ENCODE measurements at regions not wholly inside any gene's neighbourhood (a gene's known extent, or its start where the extent isn't known, plus 50 kb on each side); places are given as distances from the start of the nearest gene placed in this dataset.

DNA sequence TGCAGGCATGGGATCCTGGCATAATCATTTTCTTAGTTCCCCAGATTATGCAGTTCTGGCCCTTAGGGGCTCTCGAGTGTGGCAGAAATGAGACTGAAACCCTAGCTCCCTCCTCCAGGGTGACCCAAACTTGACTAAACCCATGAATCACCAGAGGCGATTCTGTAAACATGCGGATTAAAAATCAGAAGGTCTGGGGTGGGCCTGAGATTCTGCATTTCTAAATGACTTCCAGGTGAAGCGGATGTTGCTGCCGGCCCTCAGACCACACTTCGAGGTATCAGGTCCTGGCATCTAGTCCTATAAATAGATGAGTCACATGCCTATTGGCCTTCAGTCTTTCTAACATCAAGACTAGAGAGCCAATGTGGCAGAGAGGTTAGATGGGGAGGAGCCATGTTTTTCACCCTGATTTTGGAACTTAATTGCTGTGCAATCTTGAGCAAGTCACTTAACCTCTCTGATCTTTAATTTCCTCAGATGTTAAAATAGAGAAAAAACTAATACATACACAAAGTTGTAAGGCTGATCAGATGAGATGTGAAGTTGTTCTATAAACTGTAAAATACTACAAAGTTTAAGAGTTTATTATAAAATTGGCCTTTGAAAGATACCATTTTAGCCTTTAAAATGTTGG lies 431.2 kb downstream of the FOXO1 start:
- in situ Hi-C loops (cut with HindIII; ENCODE audit: low sequenced_read_pairs), result no loop called here

DNA sequence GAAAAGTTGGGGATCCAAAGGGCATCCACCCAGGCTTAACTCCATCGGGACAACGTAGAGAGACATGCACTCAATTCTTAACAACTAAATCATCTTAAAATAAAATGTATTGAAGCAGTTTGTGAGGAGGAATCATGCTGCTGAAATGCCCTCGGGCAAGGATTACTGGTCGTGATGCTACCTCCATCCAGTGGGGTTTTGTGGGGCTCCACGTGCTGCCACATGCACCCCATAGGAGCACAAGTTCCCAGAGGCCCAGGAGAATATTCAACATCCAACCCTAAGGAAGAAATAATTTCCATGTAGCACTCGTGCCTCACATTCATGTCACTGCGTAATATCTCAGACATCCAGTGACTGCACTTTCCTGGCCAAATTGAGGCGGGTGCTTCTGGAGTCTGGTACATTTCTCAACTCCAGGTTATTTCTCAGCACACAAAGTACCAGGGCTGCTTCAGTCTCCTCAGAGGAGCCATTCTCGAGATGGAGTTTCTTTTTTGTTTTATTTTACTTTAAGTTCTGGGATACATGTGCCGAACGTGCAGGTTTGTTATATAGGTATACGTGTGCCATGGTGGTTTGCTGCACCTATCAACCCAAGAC lies 429.8 kb downstream of the FOXO1 start:
- in situ Hi-C loops (cut with HindIII; ENCODE audit: low sequenced_read_pairs), result no loop called here

DNA sequence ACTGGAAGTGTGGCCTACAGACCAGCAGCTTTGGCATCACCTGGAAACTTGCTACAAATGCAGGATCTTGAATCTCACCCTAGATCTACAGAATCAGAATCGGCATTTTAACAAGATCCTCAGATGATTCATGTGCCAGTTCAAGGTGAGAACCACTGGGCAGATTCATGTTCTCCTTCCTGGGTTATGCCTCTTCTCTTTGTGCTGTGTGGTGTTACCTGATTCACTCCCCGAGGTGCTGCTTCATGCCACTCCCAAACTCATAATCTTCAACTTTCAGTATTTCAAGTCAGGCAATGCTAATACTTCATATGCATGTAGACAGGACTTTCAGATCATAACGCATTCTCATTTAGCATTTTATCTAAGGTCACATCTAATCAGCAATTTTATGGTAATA lies 427.7 kb downstream of the FOXO1 start:
- in situ Hi-C loops (cut with HindIII; ENCODE audit: low sequenced_read_pairs), result no loop called here

DNA sequence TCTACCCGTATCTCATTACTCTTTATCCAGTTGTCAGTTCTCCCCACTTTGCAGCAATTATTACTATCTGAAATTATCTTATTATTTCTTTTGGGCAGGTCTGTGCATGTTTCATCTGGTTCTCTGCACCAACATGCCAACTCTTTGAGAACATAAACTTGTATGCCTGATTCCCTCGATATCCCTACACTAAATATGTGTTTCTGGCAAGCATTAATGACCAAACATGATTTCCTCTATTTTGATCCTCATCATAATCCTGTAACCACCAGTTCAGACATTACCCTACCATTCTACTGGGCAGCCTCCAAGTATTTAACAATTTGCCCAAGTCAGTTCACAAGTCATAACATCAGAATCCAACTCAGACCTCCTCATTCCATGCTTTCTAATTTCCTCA lies 426.1 kb downstream of the FOXO1 start:
- in situ Hi-C loops (cut with HindIII; ENCODE audit: low sequenced_read_pairs), result no loop called here

DNA sequence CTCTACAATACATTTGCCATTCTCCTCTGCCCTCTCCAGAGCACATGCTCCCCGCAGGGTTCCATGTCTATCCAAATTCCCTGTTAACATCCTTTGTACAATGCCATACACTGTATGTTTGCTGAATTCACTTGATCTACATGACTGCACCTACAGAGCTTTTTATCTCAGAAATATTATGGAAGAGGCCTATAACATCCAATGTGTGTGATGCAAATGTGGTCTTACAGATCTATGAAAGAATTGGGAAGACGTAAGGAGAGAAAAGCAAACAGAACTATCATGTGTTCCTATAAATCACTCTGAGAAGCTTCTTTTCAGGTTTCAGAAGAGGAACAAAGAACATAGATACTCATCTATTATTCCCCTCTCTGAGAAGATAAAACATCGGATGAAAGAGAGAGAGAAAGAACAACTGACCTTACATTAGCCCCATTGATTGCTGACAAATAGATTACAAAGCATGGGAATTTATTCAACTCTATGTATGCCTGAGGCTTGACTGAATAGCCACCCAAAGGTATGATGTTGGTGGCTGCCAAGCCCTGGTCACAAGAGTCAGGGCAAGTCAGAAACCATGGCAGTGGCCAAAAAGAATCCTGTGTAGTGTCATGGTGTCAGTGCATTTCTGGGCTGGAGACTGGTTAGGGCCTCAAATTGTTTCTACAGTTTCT lies 425.2 kb downstream of the FOXO1 start:
- in situ Hi-C loops (cut with HindIII; ENCODE audit: low sequenced_read_pairs), result no loop called here

DNA sequence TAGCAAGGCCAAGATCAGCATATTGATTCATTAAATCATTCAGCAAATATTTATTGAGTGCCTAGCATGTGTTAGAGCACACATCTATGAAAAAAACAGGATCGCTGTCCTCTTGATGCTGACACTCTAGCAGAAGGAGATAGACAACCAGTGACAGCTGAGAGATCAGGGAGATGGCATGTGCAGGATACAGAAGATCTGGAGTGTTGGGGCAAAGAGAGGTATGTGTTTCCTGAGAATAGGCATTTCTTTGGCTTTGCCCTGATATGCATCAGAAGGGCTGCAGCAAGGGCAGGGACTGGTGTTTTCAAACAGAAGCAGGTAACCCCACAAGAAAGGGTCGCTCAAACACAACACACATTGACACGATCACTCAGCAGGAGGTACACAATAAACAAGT lies 423.4 kb downstream of the FOXO1 start:
- in situ Hi-C loops (cut with HindIII; ENCODE audit: low sequenced_read_pairs), result no loop called here

DNA sequence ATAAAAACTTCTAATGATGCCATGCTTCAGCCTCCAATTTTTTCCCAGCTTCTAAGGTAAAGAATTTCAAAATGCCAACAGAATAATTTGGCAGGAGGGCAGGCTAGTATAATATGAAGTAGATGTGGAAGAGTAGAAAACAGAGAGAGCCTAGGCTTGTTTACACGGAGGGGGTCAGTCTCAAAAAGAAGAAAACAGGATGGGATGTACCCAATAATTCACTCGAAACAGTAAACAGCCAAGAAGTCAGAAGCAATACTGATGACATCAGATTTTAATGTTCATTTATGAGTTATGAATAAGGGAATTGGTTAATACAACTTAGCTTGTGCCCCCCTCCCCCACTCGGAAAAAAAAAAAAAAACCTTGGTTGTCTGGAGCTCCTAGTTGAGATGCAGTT lies 422.5 kb downstream of the FOXO1 start:
- in situ Hi-C loops (cut with HindIII; ENCODE audit: low sequenced_read_pairs), result no loop called here

DNA sequence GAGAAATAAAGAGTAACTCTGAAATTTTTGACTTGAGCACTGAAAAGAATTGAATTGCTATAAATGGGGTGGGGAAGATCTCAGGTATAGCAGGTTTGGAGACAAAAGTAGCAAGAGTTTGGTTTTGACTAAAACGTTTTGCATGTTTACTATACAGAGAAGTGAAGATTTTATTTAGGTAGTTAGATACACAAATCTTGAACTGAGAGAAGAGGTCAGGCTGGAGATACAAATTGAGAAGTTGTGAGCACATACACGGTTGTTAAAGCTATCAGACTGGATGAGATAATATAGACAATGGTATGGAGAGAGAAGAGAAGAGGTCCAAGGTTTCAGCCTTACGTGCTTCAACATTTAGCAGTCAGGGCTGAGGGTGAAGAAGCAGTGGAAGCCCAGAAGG lies 420.9 kb downstream of the FOXO1 start:
- in situ Hi-C loops (cut with HindIII; ENCODE audit: low sequenced_read_pairs), result no loop called here

DNA sequence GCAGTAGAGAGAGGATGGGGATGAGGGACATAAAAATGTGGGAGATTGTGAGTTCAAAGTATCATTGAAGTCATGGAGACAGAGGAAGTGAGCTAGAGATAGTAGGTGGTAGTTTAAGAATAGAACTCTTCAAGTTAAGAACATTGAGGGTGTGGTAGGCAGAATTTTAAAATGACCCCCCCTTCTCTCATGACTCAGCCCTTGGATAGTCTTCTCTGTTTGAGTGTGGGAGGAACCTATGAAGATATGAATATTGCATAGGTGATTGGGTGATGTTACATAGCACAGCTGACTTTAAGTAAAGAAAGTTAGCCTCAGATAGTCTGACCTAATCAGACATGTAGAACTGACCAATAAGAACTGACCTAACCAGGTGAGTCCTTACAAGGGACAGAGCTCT lies 418.6 kb downstream of the FOXO1 start:
- in situ Hi-C loops (cut with HindIII; ENCODE audit: low sequenced_read_pairs), result no loop called here

DNA sequence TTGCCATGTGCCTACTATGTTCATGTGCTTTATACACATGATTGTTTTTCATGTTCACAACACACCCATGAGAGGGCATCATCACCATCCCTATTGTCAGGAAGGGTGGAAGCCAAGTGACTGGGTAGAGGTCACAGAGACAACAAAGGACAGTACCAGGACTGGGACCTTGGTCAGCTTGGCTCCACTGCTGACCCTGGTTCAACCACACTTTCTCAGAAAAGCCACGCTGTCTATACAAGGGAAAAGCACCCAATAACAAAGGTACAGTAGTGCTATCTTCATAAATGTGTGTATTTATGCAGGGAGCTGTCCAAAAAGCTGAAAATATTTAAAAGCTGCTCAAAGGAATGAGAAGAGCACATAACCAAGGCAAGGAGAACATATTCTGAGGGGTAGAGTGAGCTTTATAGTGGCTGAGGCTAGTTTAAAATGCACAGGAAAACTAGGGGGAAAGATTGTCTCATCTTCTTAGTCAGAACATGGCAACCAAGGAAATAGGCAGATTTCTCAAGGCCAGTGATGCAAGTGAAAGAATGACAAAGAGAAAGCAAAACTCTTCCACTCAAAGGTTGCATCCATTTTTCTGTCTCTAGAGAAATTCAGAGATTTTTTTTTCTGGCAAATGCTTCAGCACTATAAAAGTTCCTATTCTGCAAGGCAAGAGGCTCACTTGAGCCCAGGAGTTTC lies 415.0 kb downstream of the FOXO1 start:
- in situ Hi-C loops (cut with HindIII; ENCODE audit: low sequenced_read_pairs), result no loop called here

DNA sequence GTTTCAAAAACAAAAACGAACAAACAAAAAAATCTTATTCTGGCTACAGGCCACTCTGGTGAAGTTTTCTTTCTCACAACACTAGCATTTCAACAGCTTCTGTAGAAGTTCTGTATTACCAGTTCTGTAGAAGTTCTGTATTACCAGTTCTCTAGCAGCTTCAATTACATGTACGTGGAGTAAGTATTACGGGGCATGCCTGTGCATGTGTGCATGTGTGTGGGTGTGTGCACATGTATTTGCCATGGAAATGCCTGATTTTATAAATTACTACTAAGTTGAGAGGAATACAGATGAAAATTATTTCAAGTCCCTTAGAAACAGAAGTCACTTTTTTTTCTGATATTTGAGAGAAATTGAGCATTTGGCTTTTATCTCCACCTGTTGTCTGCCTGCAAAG lies 414.2 kb downstream of the FOXO1 start:
- in situ Hi-C loops (cut with HindIII; ENCODE audit: low sequenced_read_pairs), result no loop called here

DNA sequence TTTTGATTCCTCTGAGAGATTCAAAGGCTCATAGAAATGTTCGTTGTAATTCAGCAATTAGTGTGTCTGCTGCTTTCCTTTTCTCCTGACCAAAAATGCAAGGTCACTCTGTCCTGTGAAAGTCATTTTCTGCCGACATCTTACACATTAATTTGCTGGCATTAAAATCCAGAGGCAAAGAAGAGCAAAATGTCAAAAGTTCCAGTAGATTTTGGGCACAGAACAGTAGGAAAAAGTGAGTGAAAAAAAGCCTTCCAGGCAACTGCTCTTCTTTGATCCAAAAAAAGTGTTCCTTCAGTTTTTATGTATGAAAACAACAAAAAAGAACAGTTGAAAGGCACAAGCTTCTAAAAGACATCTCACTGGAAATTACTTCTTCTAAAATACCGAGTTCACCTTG lies 413.8 kb downstream of the FOXO1 start:
- in situ Hi-C loops (cut with HindIII; ENCODE audit: low sequenced_read_pairs), result no loop called here

DNA sequence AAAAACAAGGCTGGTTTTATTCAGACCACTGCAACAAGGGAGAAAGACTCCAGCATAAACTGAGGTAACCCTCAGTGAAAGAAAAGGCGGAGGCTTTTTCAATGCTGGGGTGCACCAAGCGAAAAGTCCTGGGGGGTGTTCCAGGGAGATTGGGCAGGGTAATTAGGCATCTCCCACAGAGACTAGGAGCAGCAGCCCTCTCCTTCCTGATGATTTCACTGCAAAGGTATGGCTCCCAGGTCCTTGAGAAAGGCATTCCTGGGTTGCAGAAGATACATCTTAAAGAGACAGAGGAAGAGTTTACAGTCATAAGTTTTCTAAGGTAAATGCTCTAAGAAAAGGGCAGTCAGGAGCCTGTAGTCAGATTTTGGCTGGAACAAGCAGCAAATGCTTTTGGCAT lies 412.0 kb downstream of the FOXO1 start:
- in situ Hi-C loops (cut with HindIII; ENCODE audit: low sequenced_read_pairs), result no loop called here

DNA sequence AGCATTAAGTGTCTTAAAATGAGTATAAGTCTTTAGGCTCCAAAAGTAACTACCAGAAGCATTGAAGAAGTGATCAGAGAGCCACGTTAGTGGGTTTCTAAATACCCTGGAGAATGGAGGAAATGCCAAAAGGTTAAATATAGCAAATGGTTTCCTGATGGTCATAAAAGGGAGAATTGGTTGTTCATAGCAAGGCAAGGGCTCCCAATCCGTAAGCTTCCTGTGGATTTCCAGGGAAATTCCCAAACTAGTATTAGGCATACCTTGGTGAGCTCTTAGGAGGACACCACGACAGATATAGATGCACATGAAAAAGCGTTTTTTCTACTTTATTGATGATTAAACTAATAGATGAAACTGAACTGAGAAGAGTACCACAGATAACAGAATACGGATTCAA lies 410.9 kb downstream of the FOXO1 start:
- in situ Hi-C loops (cut with HindIII; ENCODE audit: low sequenced_read_pairs), result no loop called here

DNA sequence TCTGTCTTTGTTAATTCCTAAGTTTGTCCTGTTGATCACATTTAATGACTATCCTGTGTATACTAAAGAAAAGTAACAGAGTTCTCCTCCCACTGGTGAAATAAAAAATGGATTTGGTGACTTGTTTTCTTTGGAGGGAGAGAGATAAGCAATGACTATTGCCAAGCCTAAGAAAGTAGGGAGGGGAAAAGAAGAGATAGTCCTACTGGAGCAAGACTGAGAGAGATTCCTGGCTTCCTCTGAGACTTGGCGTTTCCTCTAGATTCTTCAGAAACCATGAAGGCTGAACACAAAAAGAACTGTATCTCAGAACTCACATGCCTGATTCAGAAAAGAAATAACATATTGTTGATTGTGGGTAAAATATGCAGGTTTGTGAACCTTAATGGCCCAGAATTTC lies 406.5 kb downstream of the FOXO1 start:
- in situ Hi-C loops (cut with HindIII; ENCODE audit: low sequenced_read_pairs), result loop anchor here (10.0 kb wide), 1 partner anchor 235 kb away; no protein-coding TSS in a partner anchor

DNA sequence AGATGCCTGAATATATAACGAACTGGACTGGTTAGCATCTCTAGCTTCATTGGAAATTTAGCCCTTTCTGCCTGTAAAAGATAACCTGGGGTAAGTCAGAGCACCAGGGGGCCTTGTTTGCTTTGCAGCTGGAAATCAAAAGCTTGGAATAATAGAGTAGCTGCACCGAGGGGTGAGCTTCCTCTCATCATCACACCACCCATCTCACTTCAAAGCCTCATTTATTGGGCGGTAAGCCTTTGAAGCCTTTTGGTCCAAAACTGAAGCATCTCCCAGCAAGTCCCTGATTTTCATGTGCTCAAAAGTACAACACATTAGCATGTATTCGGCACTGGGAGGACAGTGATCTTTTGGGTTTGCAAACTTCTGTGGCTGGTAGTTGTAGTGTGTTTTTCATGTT lies 405.1 kb downstream of the FOXO1 start:
- in situ Hi-C loops (cut with HindIII; ENCODE audit: low sequenced_read_pairs), result loop anchor here (10.0 kb wide), 1 partner anchor 237 kb away; no protein-coding TSS in a partner anchor

DNA sequence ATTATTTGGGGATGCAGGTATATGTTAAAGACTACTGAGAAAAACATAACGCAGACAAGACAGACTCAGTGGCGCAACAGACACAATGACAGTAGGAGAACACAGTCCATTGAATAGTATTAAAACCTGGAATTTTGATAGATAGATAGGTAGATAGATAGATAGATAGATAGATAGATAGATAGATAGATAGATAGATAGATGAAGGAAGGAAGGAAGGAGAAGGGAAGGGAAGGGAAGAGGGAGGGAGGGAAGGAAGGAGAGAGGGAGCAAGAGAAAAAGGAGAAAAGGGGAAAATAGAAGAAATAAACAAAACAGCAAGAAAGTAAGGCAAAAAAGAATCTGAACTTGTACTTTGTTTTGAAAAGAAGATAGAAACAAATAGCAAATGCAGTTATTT lies 404.5 kb downstream of the FOXO1 start:
- in situ Hi-C loops (cut with HindIII; ENCODE audit: low sequenced_read_pairs), result loop anchor here (10.0 kb wide), 1 partner anchor 237 kb away; no protein-coding TSS in a partner anchor

DNA sequence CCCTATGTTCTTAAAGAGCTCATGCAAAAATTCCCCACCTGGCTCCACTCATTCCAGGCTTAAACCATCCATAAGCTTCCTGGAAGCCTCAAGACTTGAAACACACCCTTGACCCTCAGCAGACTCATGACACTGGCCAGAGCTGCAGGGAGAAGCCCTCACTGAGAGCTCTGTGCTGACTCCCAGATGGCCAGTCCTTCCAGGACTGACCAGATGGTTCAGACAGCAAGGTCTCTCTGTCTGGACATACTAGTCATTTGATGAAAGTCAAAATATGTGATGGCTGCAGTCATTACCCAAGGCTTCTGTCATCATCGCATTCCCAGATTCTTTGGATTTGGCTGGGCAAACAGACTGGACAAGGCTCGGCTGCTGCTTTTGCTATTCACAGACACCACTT lies 397.4 kb downstream of the FOXO1 start:
- in situ Hi-C loops (cut with HindIII; ENCODE audit: low sequenced_read_pairs), result loop anchor here (10.0 kb wide), 1 partner anchor 244 kb away; no protein-coding TSS in a partner anchor

DNA sequence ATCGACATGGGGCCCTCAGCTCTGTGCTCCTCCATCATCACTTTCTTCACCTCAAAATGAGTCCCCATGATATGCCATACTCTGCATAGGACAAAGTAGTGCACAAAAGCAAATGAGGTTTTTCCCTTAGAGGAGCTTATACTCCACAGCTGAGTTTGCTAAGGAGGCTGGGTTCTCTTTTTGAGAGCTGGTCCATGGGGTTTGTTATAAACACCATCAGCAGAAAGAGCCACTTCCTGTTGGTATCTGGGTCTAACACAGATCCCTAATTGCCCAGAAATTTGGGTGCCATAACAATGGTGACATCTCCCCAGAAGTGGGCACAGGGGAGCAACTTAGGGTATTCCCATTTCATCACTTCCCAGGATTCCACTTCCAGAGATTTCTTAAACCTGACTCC lies 395.7 kb downstream of the FOXO1 start:
- in situ Hi-C loops (cut with HindIII; ENCODE audit: low sequenced_read_pairs), result no loop called here

DNA sequence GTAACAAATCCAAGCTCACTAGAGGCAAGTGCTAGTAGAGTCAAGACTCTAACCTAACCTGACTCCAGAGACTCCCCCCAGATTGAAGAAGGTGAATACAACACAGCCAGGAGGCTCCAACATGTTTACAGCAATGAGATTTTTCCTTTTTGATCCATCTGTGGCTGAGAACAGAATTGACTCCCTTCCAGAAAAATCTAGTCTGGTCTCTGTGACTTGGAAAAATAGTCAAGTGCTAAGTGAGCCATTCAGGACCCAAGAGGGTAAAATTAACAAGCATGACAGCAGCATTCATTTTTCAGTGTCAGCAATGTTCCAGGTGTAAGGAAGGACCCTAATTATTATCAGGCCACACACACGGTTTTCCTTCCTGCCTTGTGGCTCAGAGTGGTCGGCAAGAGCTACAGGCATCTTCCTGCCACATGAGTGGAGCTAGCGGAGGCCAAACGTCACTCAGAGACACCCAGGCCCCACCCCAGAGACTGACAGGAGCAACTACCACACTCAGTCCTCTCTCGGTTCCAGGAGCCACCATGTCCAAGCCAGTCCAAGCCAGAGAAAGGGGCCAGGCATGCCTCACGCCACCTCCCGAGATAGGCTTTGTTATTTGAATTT lies 395.1 kb downstream of the FOXO1 start:
- in situ Hi-C loops (cut with HindIII; ENCODE audit: low sequenced_read_pairs), result no loop called here
